ENCODE measurements at regions not wholly inside any gene's neighbourhood (a gene's known extent, or its start where the extent isn't known, plus 50 kb on each side); places are given as distances from the start of the nearest gene placed in this dataset.
"Not testable (repeated sequence)": the region's sequence is repeated elsewhere in the genome, so short reads cannot be mapped to it uniquely, and the experiment has no call there.

DNA sequence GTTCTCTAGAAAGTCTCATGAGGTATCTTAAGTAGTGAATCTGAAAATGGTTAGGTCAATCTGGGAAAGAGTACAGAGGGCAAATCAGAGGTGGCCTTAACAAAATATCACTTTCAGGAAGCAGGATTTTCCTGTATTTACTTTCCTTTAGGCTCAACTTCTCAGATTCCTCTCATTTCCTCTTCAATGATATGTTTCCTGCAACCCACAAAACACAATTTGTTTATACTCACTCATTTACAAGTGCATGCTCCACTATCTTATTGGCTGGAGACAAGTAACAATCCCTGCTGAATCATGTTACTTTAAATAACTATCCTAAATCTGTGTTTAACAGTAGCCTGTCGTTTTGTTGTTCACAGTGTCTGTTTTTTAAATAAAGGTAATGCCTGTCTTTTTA is 228.1 kb downstream of the DSC3 start:
- DNase-seq, result no peak

DNA sequence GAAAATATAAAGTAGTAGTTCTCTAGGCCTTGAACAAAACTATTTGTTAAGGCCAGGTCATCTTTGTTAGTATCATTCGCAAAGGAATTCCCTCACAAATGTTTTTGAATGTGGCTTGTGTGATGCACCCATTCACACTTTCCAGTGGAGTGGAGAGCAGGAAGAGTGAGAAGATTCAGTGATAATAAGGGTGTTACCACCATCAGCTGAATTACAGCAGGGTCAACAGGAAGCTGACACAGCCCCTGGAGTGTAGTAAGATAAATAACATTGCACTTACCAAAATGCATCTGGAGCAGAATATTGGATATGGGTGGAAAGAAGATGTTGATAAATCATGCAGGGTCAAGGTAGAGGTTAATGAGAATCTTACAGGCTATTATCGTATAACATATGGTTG is 231.0 kb downstream of the DSC3 start:
- DNase-seq, result no peak

DNA sequence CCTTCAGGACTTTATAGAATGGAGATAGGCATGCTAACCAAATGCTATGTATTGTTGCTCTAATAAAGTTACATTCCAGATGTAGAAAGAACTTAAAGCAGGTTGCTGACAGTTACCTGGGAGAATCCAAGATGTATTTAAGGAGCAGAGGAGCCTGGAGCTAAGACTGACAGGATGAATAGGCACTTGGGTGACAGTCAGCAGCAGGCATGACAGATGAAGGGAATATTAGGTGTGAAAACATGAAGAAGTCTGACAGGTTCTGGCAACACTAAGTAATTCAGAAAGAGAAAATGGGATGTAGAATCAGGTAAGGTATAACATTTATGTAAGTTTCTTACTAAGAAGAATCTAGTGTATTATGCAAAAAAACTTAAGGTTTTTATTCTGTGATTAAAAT is 232.0 kb downstream of the DSC3 start:
- DNase-seq, result no peak

DNA sequence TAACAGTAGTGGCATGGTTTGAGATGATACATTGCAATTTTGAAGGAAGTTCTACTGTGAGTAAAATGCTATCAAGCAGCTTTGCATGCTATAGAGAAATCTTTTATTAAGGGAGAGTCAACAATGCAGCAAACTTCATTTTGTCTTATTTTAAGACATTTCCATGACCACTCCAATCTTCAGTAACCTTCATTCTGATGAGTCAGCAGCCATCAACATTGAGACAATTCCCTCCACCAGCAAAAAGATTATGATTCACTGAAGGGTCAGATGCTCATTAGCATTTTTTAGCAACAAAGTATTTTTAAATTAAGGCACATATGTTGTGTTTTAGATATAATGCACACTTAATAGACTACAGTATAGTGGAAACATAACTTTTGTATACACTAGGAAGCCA is 235.7 kb downstream of the DSC3 start:
- no peak for DNase-seq

DNA sequence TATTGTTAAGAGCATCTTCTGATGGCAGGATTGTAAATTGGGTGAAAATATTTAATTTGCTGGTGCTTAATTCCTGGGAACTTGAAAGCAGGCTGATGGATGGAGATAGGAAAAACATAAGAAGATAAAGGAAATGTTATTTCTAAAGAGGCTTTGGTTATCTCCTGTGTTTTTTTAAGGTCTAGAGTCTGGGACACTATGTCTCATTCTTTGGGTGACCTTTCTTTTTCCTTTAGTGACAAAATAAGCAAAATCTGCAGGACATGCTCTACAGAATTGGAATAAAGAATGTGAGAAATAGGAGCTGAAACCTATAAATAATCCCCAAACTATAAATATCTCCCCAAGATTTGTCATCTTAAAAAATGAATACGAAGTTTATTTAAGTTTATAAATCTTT is 241.7 kb downstream of the DSC3 start:
- DNase-seq, result no peak

DNA sequence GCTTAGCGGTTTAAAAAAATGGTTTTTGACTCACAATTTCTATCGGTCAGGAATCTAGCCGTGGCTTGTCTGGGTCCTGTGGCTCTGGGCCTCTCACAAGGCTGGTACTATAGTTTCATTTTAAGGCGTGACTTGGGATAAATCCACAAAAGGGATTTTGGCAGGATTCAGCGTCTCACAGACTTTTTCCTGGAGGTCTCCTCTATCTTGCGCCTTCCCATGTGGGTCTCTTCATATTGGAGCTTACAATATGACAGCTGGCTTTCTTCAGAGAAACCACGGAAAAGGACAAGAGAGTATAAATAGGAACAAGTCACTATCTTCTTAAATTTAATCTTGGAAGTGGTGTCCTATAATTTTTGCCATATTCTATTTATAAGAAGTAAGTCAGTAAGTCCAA is 250.5 kb downstream of the DSC3 start:
- DNase-seq, result no peak

DNA sequence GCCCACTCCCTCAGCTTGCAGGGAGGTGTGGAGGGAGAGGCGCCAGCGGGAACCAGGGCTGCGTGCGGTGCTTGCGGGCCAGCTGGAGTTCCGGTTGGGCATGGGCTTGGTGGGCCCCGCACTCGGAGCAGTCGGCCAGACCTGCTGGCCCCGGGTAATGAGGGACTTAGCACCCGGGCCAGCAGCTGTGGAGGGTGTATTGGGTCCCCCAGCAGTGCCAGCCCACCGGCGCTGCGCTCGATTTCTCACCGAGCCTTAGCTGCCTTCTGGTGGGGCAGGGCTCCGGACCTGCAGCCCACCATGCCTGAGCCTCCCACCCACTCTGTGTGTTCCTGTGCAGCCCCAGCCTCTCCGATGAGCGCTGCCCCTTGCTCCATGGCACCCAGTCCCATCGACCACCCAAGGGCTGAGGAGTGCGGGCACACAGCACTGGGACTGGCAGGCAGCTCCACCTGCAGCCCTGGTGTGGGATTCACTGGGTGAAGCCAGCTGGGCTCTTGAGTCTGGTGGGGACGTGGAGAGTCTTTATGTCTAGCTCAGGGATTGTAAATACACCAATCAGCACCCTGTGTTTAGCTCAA is 254.0 kb downstream of the DSC3 start:
- not testable (repeated sequence) for DNase-seq

DNA sequence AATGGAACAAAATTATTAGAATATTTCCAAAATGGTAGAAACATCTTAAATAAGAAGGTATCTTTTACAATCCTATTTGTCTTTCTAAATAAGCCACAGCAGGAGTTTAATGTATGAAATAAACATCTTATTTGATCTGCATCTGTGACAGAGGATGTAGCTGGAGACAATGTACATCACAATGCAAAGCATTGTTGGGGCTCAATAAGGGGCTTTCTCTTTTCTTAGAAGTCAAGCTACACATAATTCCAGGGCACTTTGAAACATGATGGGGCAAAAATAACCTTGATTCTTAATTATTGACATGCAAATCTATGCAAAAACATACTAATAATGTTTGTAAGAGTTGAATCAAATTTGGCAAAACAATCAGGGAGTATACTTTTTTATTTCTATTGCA is 255.1 kb downstream of the DSC3 start:
- no peak for DNase-seq

DNA sequence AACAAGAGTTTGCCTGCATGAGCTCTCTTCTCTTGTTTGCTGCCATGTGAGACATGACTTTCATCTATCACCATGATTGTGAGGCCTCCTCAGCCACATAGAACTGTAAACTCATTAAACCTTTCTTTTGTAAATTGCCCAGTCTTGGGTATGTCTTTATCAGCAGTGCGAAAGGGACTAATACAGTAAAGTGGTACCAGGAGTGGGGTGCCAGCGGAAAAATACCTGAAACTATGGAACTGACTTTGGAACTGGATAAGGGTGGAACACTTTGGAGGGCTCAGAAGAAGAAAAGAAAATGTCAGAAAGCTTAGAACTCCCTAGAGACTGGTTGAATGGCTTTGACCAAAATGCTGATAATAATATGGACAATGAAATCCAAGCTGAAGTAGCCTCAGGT is 260.9 kb downstream of the DSC3 start:
- DNase-seq, result no peak

DNA sequence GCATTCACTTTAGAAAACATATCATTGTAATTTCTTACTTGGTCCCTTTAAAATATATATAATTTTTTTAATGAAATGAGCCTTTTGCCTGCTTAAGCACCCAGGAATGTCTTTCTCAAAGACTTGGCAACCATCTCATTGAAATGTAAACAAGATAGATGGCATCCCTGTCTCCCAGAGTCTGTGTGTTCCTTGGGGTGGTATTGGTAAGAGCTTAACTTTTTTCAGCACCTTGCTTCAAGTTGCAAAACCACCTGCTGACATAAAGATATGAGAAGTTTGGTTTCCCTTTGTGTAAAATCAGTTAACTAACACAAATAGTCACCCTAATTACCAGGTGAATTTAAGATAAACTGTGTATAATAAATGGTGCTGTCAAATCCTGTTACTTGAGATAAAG is 266.9 kb downstream of the DSC3 start:
- no peak for DNase-seq

DNA sequence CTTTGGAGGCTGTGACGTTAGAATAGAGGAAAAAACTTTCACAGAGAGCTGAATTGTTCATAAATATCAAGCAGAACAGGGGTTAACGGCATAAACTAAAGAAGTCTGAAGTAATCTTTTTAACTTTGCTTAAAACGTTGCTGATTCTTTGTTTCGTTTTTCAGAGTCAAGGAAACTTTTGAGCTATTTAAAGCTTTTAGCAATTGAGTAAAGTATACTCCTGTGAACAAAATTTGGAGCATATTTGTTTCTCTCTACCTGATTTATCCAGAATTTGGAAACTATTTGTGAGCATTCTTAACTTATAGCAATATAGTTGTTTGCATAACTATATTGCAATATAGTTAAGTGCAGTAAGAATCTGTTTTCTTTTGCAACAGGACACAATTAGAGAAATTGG is 270.4 kb downstream of the DSC3 start:
- not testable (repeated sequence) for DNase-seq

DNA sequence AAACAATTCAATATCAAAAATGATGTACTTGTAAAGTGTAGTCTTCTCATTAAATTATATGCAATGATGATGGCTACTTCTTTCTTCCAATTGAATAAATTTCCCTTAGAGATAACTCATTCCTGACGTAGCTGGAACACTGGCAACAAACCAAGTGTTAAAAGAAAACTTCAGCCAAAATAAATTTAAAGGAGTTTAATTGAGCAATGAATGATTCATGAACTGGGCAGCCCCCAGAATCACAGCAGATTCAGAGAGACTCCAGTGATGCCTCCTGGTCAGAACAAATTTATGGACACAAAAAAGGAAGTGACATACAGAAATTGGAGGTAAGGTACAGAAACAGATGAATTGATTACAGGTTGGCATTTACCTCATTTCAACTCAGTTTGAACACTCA is 276.5 kb downstream of the DSC3 start:
- no peak for DNase-seq

DNA sequence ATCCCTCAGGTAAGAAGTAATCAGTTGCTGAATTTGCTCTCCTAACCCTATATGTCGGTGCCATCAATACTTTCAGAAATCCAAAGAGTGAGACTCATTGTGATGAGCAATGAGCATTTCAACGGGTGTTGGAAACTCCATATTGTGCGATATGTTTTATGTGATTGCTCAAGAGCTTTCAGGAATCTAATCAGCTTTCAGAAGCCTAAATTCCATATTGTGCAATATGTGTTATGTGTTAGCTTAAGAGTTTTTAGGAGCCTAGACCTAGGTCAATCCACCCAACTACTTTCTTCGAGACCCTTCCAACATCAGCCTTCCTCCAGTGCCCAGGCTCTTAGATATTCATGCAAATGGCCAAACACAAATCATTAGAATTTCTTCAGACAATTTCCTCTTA is 277.3 kb downstream of the DSC3 start:
- DNase-seq, result no peak

DNA sequence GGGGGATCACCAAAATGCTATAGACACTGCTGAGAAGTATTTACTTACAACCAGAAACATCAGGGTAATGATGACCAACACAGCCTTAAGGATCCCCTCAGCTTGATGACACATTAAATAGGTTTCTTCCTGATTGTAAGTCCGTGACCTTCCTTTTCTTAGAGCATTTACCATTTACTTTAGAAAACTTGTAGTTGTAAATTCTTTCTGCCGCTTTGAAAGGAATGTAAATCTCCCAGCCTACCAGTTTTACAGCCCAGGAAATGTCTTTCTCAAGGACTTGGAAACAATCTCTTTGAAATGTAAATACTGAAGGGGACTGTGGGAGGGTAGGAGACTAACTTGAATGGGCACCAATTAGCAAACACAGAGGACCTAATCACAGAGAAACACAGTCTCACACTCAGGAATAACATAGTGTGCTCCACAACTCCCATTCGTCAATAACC is 278.6 kb downstream of the DSC3 start:
- DNase-seq, result no peak

DNA sequence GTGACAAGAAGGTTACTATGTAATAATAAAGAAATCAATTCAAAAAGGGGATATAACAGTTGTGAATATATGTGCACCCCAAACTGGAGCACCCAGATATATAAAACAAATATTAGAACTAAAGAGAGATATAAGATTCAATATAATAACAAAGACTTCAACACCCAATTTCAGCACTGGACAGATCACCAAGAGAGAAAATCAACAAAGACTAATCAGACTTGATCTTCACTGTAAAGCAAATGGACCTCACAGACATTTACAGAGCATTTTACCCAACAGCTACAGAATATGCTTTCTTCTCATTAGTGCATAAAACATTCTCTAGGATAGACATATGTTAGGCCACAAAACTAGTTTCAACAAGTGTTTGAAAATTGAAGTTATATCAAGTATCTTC is 287.7 kb downstream of the DSC3 start:
- no peak for DNase-seq

DNA sequence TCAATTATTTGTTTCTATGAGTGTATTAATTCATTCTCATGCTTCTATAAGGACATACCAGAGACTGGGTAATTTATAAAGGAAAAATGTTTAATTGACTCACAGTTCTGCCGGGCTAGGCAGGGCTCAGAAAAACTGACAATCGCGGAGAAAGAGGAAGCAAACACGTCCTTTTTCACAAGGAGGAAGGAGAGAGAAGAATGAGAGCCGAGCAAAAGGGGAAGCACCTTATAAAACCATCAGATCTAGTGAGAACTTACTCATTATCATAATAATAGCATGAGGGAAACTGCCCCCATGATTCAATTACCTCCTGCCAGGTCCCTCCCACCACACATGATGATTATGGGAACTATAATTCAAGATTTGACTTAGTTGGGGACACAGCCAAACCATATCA is 294.0 kb downstream of the DSC3 start:
- DNase-seq, result no peak

DNA sequence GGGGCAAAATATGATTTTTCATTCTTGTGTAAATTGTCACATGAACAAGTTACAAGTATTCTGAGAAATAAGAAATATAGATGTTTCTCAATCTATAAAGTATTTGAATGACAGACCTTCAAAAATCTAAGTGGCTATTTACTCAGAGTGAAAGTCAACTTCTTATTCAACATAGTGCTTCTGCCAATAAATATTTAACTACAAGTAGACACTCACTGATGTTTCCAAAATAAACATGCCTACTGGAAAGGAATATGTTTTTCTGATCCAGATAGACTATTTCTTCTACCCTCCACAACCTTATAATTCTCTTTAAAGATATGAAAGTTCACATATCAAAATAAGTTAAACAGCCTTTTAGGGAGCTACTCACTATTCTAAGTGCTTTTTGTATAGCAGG is 296.3 kb downstream of the DSC3 start:
- no peak for DNase-seq

DNA sequence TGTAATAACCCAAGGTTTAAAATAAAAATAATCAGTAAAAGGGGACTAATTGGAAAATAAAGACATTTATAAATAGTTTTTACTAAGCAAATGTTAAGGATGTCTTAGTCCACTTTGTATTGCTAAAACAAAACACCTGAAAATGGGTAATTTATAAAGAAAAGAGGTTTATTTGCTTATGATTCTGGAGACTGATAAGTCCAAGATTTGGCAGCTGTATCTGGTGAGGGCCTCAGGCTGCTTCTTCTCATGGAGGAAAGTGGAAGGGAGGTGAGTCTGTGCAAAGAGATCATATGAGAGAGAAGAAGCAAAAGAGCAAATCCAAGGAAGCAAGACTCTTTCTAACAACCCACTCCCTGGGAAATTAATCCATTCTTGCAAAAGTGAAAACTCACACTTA is 299.5 kb downstream of the DSC3 start:
- DNase-seq, result no peak

DNA sequence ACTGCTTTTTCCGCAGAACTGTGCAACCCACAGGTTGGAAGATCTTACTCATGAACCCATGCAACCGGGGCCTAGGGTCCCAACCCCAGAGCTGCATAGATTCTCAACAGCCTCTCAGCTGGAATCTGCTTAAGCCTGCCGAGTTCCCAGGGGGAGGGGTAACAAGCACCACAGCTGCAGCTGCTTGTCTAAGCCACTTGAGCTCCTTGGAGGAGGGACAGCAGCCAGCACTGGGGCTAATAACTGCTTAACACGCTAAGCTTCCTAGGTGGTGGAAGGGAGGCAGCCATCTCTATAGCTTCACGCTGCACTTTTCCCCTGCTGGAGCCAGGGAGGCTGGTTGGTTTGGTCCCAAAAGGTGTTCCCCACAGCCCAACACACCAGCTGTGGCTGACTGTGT is 311.6 kb downstream of the DSC3 start:
- DNase-seq, result no peak

DNA sequence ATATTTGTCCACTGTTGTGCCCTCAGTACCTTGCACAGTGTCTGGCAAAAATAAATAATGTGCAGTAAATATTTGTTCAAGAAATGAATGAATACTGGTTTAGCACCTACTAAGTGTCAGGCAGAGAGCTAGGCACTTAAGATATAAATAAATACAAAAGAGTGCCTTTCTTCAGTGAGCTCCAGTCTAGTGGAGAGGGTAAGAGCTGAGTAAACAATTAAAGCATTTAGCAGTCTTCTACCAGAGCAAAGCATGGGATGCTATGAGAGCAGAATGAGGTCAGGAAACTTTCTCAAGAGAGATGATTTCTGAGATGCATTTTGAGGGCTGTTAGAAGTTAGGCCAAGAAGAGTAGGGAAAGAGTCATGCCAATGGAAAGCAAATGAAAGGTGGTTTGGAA is 314.7 kb downstream of the DSC3 start:
- no peak for DNase-seq

DNA sequence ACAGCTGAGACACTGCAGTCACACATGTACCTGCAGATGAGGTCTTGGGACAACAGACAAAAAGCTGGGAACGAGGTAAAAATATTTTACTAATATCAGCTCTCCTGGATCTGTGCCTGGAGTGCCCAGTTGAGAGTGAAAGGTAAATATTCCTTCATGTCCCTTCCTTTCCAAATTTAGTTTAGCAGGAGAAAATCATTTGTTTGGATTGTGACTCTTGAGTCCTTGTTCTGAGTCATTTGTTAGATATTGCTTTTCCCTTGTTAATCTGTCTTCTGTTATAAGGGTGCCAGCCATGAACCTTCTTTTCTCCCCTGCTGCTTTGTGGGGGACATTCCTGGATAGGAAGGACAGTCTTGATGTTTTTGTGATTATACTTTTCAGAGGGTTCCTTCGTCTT is 329.2 kb downstream of the DSC3 start:
- DNase-seq, result no peak

DNA sequence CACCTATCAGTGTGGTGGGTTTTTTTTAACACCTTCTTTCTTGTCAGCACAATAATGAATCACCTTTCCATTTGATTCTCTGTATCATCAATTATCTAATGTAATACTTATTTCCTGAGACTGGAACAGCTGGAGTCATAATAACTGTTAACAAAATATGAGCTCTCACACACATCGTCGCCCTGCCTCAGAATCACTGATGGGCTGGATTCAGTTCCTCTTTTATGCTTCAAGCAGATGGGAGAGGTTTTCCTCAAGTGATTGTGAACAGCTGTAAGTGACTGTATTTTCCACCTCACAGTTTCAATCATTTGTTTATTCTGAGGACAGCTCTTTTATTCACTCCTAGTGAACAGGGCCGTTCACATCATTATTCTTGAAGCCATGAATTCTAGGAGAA is 330.2 kb downstream of the DSC3 start:
- no peak for DNase-seq

DNA sequence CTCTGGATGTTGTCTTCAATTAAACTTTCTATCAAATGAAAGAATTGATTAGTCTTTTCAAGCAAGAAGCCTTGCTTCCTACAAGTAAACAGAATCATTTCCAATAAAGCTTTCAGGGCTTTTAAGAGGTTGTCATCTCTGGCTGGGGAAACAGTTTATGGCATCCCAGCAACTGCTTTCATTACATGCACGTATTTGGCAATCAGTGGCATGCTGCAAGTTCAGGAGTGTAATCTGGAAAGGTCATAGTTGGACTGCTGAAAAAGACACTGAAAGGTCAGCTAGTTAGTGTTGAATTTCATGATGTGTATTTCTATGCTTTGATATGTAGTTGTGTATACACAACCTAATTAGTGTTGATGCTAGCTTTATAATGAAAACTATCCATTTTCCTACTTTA is 332.9 kb downstream of the DSC3 start:
- no peak for DNase-seq

DNA sequence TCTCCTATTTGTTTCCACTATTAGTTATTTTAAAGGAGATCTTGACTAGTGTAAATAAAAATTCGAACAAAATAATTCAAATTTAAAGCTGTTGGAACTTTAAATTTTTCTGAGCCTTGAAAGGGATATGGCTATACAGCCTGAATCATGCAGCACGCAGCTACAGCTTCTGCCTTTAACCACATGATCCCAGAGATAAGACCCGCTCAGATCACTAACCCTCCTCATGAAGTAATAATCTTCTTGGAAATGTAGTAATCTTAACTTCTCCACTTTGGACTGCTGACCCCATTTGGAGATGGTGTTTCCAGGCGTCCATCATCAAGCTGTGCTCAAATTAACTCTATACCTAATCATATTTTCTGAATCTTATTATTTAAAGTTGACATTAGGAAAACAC is 336.6 kb downstream of the DSC3 start:
- no peak for DNase-seq

DNA sequence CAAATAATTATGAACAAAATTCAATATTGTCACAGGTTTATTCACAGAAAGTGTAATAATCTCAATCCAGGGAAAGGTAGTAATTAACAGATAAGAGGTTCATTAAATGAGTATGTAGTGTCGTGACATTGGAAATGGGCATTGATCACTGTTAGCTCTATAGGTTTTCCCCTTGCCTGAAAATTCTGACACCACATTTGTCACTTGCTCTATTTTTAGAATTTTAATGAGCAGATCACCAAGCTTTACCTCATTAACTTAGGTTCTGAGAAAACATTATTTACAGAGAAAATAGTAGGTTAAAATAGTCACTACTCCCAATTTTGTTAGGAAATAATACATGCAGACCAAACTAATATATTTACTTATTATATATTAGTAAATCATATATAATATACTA is 344.0 kb downstream of the DSC3 start:
- no peak for DNase-seq

DNA sequence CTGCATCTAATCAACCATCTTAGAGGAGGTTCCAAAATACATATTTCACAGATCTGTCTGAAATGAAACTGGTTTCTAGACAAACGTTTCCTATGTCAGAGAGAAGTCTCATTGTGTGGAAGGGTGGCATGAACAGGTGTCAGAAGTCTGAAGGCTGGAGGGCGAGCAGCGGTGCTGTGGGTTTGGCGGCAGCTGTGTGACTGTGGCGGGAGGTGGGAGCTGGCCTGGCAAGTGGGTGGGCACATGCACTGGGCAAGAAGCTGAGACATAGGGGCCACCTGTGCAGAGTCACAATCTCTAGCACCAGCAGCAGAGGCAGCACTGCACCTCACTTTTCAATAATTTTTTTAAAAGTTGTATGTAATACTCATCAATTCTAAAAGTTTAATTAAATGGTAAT is 346.3 kb downstream of the DSC3 start:
- no peak for DNase-seq
